Stimulated activated CD8-positive, alpha-beta memory T cell treated with anti-CD3 and anti-CD28 coated beads, Interleukin-7, amount 100 ng/mL, for 48 hours (primary cell): ENCODE measurements at regions not wholly inside any gene's neighbourhood (a gene's known extent, or its start where the extent isn't known, plus 50 kb on each side); places are given as distances from the start of the nearest gene placed in this dataset.

Experiments
- DNase-seq, 2 donors: peaks; one replicate each; pipeline ENCODE4 v3.0.0-alpha.2; 2020; ENCODE audit warnings: low read depth in 1 of 2; ENCODE audit errors: extremely low read depth in 1 of 2

DNA sequence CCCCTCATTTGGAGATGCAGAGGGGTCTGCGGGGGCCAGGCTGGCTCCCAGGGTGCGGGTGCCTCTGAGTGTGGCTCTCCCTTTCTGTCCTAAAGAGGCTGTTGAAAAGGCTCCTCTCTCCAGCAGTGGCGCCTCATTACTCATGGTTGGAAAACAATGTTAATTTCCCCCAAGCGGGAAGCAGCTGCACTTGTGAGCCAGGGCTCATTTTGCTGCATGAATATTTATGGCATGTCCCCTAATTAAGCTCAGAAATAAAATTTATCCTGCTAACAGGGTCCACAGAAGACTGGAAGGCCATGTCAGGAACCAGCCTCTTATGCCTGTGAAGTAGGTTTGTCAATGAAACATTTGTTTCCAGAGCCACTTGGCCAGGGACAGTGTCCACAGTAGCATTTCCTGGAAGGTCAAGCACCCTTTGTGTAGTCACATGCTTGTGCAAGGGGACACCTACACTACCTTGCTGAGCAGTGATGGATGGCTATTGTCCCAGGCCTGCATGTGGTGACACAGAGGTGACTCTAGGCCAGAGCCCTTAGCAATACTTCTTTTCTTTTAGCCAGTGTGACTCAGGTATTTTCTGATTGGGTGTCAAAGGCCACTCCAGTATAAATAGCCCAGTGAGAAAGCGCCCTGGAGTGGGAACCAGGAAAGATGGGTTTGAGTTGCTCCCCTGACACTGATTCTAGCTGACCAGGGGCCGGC is 259.0 kb downstream of the FOXD2 start:
- no peak for DNase-seq

DNA sequence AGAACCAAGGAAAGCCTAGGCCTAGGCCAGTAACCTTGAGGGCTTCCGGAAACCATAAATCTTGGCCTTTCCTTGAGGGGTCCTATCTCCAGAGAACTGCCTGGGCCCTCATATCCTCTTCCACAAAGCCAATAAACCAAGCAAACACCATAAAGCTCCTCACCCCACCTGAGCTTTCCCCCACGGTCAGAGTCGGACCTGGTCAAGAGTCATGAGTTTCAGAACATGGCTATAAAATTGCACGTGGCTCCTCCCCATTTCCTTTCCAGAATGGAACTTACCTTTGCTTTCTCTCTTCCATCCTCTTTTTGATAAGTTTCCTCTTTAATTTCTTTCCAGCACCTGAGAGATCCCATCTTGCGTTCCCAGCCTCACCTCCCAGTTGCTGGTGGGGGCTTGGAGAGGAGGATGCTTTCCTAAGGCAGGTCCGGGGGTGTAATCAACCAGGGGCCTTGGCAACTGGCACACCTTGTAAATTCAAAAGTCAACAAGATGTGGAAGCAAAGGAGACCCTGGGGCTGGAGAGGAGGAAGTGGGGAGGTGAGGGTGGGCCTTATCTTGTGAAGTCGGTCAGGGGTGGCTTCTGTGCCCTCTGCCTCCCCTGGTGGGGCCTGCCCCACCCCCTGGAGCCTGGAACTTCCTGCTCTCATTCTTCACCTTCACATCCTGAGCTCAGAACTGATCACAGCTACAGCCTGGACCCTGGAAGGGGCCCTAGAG is 259.9 kb downstream of the FOXD2 start:
- no peak for DNase-seq

GRCh38 chr1:47699492-47700235 is 261.8 kb downstream of the FOXD2 start:
- no peak for DNase-seq

DNA sequence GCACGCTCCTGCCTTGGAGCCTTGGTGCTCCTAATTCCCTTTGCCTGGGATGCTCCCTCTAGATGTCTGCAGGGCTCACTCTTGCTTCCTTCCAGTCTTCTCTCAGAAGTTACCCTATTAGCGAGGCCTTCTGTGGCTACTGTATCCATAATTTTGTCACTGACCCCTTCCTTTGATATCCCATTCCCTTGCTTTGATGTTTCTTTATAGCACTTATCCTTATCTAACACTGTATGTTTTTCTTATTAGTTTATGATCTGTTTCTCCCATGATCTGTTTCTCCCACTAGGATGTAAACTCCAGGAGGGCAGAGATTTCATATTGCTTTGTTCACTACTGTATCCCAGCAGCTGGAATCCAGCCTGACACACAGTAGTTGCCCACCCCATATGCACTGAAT is 263.4 kb downstream of the FOXD2 start:
- no peak for DNase-seq

DNA sequence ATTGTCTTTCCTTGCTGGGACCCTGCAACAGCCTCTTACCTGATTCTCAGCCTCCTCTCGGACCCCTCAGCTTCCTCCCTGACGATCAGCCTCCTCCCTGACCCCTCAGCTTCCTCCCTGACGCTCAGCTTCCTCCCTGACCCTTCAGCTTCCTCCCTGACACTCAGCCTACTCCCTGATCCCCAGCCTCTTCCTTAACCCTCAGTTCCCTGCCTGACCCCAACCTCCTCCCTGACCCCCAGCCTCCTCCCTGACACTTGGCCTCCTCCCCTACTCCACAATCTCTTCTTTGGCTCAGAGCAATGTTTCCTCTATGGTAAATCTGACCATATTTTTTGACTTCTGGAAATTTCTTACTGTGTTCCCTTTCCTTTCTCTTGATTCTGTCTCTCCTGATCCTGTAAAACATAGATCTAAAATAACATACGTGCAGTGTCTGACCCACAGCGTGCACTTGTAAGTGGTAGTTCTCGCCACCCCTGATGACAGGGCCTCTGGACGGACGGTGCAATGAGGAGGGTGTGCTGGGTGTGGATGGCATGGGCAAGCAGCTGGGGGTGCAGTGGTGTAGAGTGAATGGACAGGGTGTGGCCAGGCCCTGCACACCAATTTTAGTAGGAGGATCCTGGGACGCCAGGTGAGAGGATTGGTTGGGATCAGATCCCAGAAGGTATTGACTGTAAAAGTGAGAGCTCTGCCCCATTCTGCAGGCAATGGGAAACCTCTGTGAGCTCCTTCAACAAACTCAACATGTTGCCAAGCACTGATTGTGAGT is 264.1 kb downstream of the FOXD2 start:
- no peak for DNase-seq

GRCh38 chr1:47703156-47703825 is 265.4 kb downstream of the FOXD2 start:
- DNase-seq = no peak

GRCh38 chr1:47703981-47704596 is 266.2 kb downstream of the FOXD2 start:
- DNase-seq = no peak

- no peak for DNase-seq
Observed at GRCh38 chr1:47705517-47706130, 267.8 kb downstream of the FOXD2 start.

DNA sequence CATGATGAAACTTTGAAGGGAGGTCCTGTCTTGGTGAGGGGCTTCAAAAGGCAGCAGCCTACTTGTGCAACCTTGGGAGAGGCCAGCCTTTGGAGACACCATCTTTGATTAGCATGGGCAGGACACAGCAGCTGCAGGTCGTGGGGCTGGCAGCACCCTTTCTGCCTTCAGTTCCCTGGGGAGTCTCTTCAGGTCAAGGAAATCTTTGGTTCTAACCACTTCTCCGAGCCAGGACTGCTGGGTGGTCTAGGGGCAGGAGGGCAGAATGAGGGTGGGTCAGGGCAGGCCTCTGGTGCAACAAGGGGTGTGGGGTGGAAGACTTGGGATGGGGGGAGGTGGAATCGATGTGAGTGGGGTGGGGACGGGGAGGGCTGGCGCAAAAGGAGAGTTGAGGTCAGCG is 269.7 kb downstream of the FOXD2 start:
- no peak for DNase-seq

DNA sequence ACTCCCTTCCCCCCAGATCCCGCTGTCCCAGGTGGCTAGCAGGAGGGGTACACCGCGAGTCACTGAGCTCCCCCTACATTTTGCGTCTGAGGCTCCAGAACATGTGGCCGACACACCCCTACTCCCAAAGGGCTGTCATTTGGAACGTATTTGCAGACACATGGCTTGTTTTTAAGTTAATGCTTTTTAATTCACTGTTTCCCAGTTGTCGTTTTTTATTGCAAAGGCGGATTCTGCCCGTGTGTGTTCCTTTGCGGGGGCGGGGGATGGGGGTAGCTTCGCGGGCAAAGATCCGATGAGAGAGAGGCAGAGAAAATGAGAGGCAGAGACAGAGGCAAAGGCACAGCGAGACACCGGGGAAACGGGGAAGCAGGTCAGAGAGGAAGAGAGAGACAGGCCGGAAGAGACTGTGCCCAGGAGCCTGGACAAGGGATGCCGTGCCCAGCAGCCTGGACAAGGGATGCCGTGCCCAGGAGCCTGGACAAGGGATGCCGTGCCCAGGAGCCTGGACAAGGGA is 270.2 kb downstream of the FOXD2 start:
- no peak for DNase-seq

GRCh38 chr1:47708658-47709018 is 270.8 kb downstream of the FOXD2 start:
- DNase-seq = no peak

DNA sequence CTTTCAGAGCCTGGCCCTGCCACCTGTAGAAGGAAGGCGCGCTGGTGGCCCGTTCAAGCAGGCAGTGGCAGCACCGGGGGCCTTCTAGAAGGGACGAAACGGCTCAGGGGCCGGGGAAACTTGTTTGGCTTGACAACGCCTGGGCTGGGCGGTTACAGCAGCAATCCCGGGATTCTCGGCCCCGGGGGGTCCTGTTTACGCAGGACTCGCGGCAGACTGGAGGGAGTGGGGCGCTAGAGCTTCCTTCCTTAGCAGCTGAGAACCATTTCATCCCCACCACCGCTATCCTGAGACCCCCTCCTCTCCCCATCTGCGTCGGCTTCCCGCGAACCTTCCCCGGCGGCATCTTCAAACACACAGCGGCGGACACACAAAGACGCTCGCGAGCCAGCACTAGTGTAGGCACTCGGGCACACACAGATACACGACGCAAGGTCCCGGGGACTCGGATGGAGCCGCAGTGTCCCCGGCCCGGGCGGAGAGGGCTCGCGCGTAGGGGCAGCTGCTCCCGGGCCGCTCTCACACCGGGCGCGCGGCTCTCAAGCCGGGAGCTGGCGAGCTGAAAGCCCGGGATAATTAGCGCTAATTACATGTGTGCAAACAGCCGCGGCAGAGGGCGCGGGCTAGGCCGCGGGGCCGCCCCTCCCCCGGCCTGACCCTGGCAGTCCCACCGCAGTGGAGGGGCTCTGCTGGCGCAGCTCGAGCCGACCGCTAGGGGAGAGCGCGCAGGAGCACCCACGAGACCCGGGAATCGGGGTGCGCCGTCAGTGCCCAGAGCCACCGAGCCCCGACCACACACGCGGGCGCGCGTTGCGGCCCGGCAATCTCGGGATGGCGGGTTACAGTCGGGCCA is 271.4 kb downstream of the FOXD2 start:
- no peak for DNase-seq

DNA sequence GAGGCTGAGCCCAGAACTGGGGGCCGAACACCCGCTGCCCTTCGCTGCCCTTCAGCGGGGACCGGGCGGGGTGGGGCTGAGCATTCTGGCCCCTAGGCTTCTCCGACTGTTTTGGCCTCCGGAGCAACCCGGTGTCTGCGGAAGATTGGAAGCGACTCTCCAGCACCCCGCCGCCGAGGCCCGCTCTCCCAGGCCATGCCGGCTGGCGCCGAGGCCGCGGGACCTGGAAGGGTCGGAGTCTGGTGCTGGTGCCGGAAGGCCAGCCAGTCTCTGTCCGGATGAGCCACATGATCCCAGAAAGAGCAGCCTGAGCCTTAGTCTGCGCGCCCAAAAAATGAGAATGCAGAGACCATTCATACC is 272.0 kb downstream of the FOXD2 start:
- DNase-seq = no peak

DNA sequence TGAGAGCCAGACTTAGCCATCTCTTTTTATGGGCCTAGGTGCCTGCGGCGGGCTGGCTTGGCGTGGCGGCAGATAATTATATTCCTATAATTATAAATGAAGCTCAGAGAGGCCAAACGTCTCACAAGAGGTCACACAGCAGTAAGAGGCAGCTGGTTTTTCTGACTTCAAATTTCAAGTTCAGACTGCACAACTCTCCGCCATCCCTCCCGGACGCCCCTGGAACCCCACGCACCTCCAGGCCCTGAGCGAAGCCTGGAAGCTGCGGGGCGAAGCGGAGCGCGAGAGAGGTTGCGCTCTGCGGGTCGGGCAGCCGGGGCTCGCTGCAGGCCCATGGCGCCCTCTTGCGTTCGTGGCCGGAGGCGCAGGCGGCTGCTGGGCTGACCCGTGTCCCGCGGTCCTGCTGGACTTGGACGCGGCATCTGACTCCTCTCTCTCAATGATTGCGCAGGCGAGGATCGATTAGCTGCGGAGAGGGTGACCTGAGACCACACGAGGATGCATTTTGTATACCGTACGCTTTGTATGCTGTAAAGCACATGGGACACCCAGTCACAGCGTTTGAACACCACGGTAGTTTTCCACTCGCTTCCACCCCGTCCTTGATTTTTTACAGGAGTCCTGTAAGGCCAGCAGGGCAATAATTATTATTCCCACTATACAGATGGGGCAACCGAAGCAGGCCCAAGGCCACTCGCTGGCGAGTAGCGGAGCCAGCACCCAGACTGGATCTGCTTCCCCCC is 272.7 kb downstream of the FOXD2 start:
- DNase-seq = peak; percentile 29 to 49
